Nephron (organoid): ENCODE measurements at regions not wholly inside any gene's neighbourhood (a gene's known extent, or its start where the extent isn't known, plus 50 kb on each side); places are given as distances from the start of the nearest gene placed in this dataset.

Experiments used
- H3K27ac Mint-ChIP-seq, 3 experiments: 2 replicates each; pipeline ENCODE4 v1.8.0; 2020; ENCODE audit warnings: mixed read lengths in 3 of 3, mild to moderate bottlenecking in 2 of 3, moderate library complexity in 1 of 3
- H3K27me3 Mint-ChIP-seq: 2 replicates; pipeline ENCODE4 v1.8.0; 2021; ENCODE audit warnings: low read depth, mild to moderate bottlenecking, moderate library complexity, mixed read lengths
- H3K36me3 Mint-ChIP-seq: 2 replicates; pipeline ENCODE4 v1.8.0; 2020; ENCODE audit warnings: low read depth, mixed read lengths
- H3K4me1 Mint-ChIP-seq: 2 replicates; pipeline ENCODE4 v1.8.0; 2020; ENCODE audit warnings: mixed read lengths
- H3K4me3 Mint-ChIP-seq, 3 experiments: 2 replicates each; pipeline ENCODE4 v1.8.0; 2020; ENCODE audit warnings: mild to moderate bottlenecking in 3 of 3, mixed read lengths in 3 of 3, moderate library complexity in 2 of 3
- H3K9me3 Mint-ChIP-seq: 2 replicates; pipeline ENCODE4 v1.8.0; 2020; ENCODE audit warnings: mixed read lengths
- TF ChIP-seq, protein P1 (sequence below), 3 experiments: fragments of 200-600 bp; sonication (generic); IDR thresholded peaks; one replicate each; pipeline ENCODE4 v1.5.0; 2021; ENCODE audit warnings: antibody characterized with exemption in 3 of 3; ENCODE audit not compliant: unreplicated experiment in 3 of 3

GRCh38 chr15:87805117-87805820 is 451.3 kb downstream of the NTRK3 start:
- H3K27ac Mint-ChIP-seq = no peak overlapping the region
- H3K4me3 Mint-ChIP-seq = no peak overlapping the region
- H3K4me1 Mint-ChIP-seq = no peaks in the 10 kb centered on the region
- TF ChIP-seq, protein P1, sequence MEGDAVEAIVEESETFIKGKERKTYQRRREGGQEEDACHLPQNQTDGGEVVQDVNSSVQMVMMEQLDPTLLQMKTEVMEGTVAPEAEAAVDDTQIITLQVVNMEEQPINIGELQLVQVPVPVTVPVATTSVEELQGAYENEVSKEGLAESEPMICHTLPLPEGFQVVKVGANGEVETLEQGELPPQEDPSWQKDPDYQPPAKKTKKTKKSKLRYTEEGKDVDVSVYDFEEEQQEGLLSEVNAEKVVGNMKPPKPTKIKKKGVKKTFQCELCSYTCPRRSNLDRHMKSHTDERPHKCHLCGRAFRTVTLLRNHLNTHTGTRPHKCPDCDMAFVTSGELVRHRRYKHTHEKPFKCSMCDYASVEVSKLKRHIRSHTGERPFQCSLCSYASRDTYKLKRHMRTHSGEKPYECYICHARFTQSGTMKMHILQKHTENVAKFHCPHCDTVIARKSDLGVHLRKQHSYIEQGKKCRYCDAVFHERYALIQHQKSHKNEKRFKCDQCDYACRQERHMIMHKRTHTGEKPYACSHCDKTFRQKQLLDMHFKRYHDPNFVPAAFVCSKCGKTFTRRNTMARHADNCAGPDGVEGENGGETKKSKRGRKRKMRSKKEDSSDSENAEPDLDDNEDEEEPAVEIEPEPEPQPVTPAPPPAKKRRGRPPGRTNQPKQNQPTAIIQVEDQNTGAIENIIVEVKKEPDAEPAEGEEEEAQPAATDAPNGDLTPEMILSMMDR (IDR thresholded peaks at IDR 0.05; ENCODE audit: unreplicated experiment in 3 of 3) = no peak
- no peaks in the 10 kb centered on the region for H3K9me3 Mint-ChIP-seq
- peaks cover 3% of the 10 kb centered on the region for H3K27me3 Mint-ChIP-seq
- H3K36me3 Mint-ChIP-seq = no peaks in the 10 kb centered on the region

GRCh38 chr15:87804451-87804850 is 452.1 kb downstream of the NTRK3 start:
- H3K27ac Mint-ChIP-seq = no peak overlapping the region
- H3K4me1 Mint-ChIP-seq = no peaks in the 10 kb centered on the region
- H3K4me3 Mint-ChIP-seq = no peak overlapping the region
- TF ChIP-seq, protein P1 (IDR thresholded peaks at IDR 0.05; ENCODE audit: unreplicated experiment in 3 of 3) = no peak
- H3K9me3 Mint-ChIP-seq = no peaks in the 10 kb centered on the region
- no peaks in the 10 kb centered on the region for H3K36me3 Mint-ChIP-seq
- H3K27me3 Mint-ChIP-seq = peaks cover 3% of the 10 kb centered on the region

GRCh38 chr15:87799838-87800237 is 456.7 kb downstream of the NTRK3 start:
- Mint-ChIP-seq H3K27me3 (peaks cover 3% of the 10 kb centered on the region), H3K9me3 (no peaks in the 10 kb centered on the region), H3K4me3 (no peak overlapping the region), H3K4me1 (no peaks in the 10 kb centered on the region), H3K27ac (no peak overlapping the region), H3K36me3 (no peaks in the 10 kb centered on the region)
- TF ChIP-seq, protein P1 (IDR thresholded peaks at IDR 0.05; ENCODE audit: unreplicated experiment in 3 of 3) = no peak

DNA sequence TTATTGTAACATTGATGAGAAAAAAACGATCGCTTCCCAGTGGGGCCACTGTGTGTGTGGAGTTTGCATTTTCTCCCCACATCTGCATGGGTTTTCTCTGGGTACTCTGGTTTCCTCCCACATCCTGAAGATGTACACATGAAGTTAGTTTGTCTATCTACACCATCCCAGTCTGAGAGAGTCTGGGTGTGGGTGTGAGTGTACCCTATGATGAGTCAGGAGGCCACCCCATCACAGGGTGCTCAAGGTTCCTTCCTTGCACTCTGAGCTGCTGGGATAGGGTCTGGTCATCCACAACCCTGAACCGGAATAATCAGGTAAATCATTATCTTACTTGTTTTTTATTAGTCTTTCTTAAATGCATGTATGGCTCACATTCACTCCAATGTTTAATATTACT is 457.1 kb downstream of the NTRK3 start:
- H3K4me3 Mint-ChIP-seq = no peak overlapping the region
- H3K36me3 Mint-ChIP-seq = no peaks in the 10 kb centered on the region
- H3K27ac Mint-ChIP-seq = no peak overlapping the region
- no peaks in the 10 kb centered on the region for H3K9me3 Mint-ChIP-seq
- peaks cover 3% of the 10 kb centered on the region for H3K27me3 Mint-ChIP-seq
- no peaks in the 10 kb centered on the region for H3K4me1 Mint-ChIP-seq
- TF ChIP-seq, protein P1 (IDR thresholded peaks at IDR 0.05; ENCODE audit: unreplicated experiment in 3 of 3) = no peak

DNA sequence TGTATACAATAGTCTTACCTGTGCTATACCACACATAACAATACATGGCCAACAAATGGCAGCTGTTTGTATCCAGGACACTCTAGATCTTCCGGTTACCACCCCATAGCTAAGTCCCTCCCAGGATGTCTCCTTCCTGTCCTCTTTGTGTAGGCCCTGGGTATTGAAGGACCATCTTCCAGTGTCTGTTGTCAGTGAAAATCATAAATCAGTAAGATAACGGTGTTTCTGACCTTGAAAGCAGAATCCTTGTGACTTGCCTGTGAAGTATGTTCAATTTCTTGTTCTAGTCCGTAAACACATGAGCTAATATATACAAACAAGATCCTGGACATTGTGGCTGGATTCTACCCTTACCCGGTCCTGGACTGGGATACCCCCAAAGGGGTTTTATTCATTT is 462.8 kb downstream of the NTRK3 start:
- no peak overlapping the region for H3K4me3 Mint-ChIP-seq
- peaks cover 3% of the 10 kb centered on the region for H3K27me3 Mint-ChIP-seq
- H3K36me3 Mint-ChIP-seq = no peaks in the 10 kb centered on the region
- peaks cover 6% of the 10 kb centered on the region for H3K4me1 Mint-ChIP-seq
- TF ChIP-seq, protein P1 (IDR thresholded peaks at IDR 0.05; ENCODE audit: unreplicated experiment in 3 of 3) = no peak
- H3K9me3 Mint-ChIP-seq = no peaks in the 10 kb centered on the region
- H3K27ac Mint-ChIP-seq = no peak overlapping the region
